Neural cell (in vitro differentiated cells): ENCODE measurements at regions not wholly inside any gene's neighbourhood (a gene's known extent, or its start where the extent isn't known, plus 50 kb on each side); places are given as distances from the start of the nearest gene placed in this dataset.

Experiments used
- H2AFZ ChIP-seq: fragments of 200-600, 300-800 bp; sonication (generic), shearing (Covaris generic); 2 replicates; pipeline ENCODE4 v1.6.0; 2014; ENCODE audit warnings: low read depth, mild to moderate bottlenecking, antibody characterized with exemption, low read length, moderate library complexity
- H3F3A ChIP-seq: fragments of 200-600 bp; shearing (Covaris generic); 2 replicates; pipeline ENCODE4 v1.6.1; 2016; ENCODE audit warnings: mild to moderate bottlenecking, moderate library complexity, mixed read lengths, antibody characterized with exemption, low read length; ENCODE audit not compliant: insufficient read depth, poor library complexity, severe bottlenecking
- H3K27ac ChIP-seq: fragments of 200-600, 300-800 bp; sonication (generic), shearing (Covaris generic); 2 replicates; pipeline ENCODE4 v1.5.1; 2014; ENCODE audit warnings: mild to moderate bottlenecking, low read length, moderate library complexity
- H3K27me3 ChIP-seq: fragments of 300-800, 200-600 bp; sonication (generic), shearing (Covaris generic); 2 replicates; pipeline ENCODE4 v1.6.0; 2014; ENCODE audit warnings: mild to moderate bottlenecking, low read depth, low read length, moderate library complexity; ENCODE audit not compliant: insufficient read depth
- H3K36me3 ChIP-seq: fragments of 300-800, 200-600 bp; sonication (generic), shearing (Covaris generic); 2 replicates; pipeline ENCODE4 v1.5.1; 2014; ENCODE audit warnings: mild to moderate bottlenecking, antibody characterized with exemption, low read length, moderate library complexity; ENCODE audit not compliant: insufficient read depth
- H3K4me2 ChIP-seq: fragments of 300-800, 200-600 bp; sonication (generic), shearing (Covaris generic); 2 replicates; pipeline ENCODE4 v1.6.0; 2014; ENCODE audit warnings: mild to moderate bottlenecking, low read length
- H3K4me3 ChIP-seq: fragments of 300-800, 200-600 bp; sonication (generic), shearing (Covaris generic); 2 replicates; pipeline ENCODE4 v1.5.1; 2014; ENCODE audit warnings: mild to moderate bottlenecking, low read length, moderate library complexity
- H3K79me2 ChIP-seq: fragments of 200-600 bp; shearing (Covaris generic); replicated peaks from 2 replicates; pipeline ENCODE4 v1.6.0; 2014; ENCODE audit warnings: mild to moderate bottlenecking, low read length, moderate library complexity; ENCODE audit not compliant: insufficient read depth
- H3K9ac ChIP-seq: fragments of 300-800, 200-600 bp; sonication (generic), shearing (Covaris generic); 2 replicates; pipeline ENCODE4 v1.6.1; 2016; ENCODE audit warnings: mild to moderate bottlenecking, low read length, mixed read lengths
- H3K9me2 ChIP-seq: fragments of 200-600 bp; shearing (Covaris generic); 2 replicates; pipeline ENCODE4 v1.6.1; 2016; ENCODE audit warnings: mild to moderate bottlenecking, low read length, mixed read lengths; ENCODE audit not compliant: insufficient read depth
- H3K9me3 ChIP-seq: fragments of 200-600, 300-800 bp; sonication (generic), shearing (Covaris generic); 2 replicates; pipeline ENCODE4 v1.6.1; 2016; ENCODE audit warnings: mild to moderate bottlenecking, mixed run types, low read length, moderate library complexity, mixed read lengths
- H4K20me1 ChIP-seq: fragments of 200-600 bp; shearing (Covaris generic); 2 replicates; pipeline ENCODE4 v1.6.1; 2016; ENCODE audit warnings: mild to moderate bottlenecking, mixed run types; ENCODE audit not compliant: insufficient read depth
- EP300 ChIP-seq: fragments of 450-650 bp; conservative IDR thresholded peaks from 2 replicates; pipeline ENCODE4 v1.6.1; 2014; ENCODE audit warnings: antibody characterized with exemption, mild to moderate bottlenecking, moderate library complexity; ENCODE audit not compliant: poor library complexity, severe bottlenecking
- EZH2 ChIP-seq: fragments of 200-600, 300-800 bp; shearing (Covaris generic), sonication (generic); IDR thresholded peaks from 2 replicates; pipeline ENCODE4 v1.6.1; 2014; ENCODE audit warnings: antibody characterized with exemption, low read length, borderline replicate concordance, mild to moderate bottlenecking; ENCODE audit not compliant: insufficient read depth, poor library complexity, severe bottlenecking
- MXI1 ChIP-seq: fragments of 450-650 bp; conservative IDR thresholded peaks from 2 replicates; pipeline ENCODE4 v1.6.1; 2014; ENCODE audit warnings: antibody characterized with exemption, mild to moderate bottlenecking; ENCODE audit not compliant: poor library complexity, severe bottlenecking
- POLR2AphosphoS5 ChIP-seq: IDR thresholded peaks from 2 replicates; pipeline ENCODE4 v1.6.1; 2012
- RAD21 ChIP-seq: fragments of 450-650 bp; conservative IDR thresholded peaks from 2 replicates; pipeline ENCODE4 v1.6.1; 2014; ENCODE audit warnings: antibody characterized with exemption, mild to moderate bottlenecking, moderate library complexity
- SMC3 ChIP-seq: fragments of 450-650 bp; conservative IDR thresholded peaks from 2 replicates; pipeline ENCODE4 v1.6.1; 2014; ENCODE audit warnings: antibody characterized with exemption, mild to moderate bottlenecking, moderate library complexity; ENCODE audit not compliant: poor library complexity
- TAF1 ChIP-seq: IDR thresholded peaks from 2 replicates; pipeline ENCODE4 v1.6.1; 2012; ENCODE audit warnings: low read depth
- TF ChIP-seq, protein P1 (sequence below): IDR thresholded peaks from 2 replicates; pipeline ENCODE4 v1.6.1; 2012; ENCODE audit warnings: borderline replicate concordance
- TF ChIP-seq, protein P2 (sequence below): fragments of 450-650 bp; IDR thresholded peaks from 2 replicates; pipeline ENCODE4 v1.5.1; 2014; ENCODE audit warnings: antibody characterized with exemption, mild to moderate bottlenecking, moderate library complexity; ENCODE audit not compliant: poor library complexity, severe bottlenecking

DNA sequence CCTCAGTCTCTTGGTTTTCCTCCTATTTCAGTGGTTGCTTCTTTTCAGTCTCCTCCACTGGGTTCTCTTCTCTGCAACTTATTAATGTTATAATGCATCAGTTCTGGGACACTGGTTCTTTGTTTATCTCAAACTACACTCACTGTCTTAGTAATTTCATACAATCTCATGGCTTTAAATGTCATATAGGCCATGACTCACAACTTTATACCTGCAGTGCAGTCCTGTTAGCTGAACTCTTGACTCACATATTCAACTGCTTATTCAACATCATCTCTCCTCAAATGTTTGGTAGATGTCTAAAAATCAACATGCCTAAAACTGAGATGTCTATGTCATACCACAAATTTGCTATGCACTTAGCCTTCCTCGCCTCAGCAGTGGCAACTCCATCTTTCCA, 101.2 kb upstream of the PALS2 start:
- Histone ChIP-seq H3K9me3 (no peaks in the 10 kb centered on the region), H3K4me2 (no peak overlapping the region), H4K20me1 (no peaks in the 10 kb centered on the region), H3K27ac (no peak overlapping the region), H3K9ac (no peak overlapping the region), H2AFZ (no peak overlapping the region), H3K4me3 (no peak overlapping the region), H3K9me2 (no peaks in the 10 kb centered on the region), H3F3A (no peaks in the 10 kb centered on the region), H3K79me2 (no peaks in the 10 kb centered on the region), H3K27me3 (no peaks in the 10 kb centered on the region), H3K36me3 (no peaks in the 10 kb centered on the region)
- TF ChIP-seq, protein P1, sequence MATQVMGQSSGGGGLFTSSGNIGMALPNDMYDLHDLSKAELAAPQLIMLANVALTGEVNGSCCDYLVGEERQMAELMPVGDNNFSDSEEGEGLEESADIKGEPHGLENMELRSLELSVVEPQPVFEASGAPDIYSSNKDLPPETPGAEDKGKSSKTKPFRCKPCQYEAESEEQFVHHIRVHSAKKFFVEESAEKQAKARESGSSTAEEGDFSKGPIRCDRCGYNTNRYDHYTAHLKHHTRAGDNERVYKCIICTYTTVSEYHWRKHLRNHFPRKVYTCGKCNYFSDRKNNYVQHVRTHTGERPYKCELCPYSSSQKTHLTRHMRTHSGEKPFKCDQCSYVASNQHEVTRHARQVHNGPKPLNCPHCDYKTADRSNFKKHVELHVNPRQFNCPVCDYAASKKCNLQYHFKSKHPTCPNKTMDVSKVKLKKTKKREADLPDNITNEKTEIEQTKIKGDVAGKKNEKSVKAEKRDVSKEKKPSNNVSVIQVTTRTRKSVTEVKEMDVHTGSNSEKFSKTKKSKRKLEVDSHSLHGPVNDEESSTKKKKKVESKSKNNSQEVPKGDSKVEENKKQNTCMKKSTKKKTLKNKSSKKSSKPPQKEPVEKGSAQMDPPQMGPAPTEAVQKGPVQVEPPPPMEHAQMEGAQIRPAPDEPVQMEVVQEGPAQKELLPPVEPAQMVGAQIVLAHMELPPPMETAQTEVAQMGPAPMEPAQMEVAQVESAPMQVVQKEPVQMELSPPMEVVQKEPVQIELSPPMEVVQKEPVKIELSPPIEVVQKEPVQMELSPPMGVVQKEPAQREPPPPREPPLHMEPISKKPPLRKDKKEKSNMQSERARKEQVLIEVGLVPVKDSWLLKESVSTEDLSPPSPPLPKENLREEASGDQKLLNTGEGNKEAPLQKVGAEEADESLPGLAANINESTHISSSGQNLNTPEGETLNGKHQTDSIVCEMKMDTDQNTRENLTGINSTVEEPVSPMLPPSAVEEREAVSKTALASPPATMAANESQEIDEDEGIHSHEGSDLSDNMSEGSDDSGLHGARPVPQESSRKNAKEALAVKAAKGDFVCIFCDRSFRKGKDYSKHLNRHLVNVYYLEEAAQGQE, result no peak
- no peak for TF ChIP-seq EP300
- no peak for TF ChIP-seq EZH2
- TF ChIP-seq TAF1, result no peak
- no peak for TF ChIP-seq RAD21
- TF ChIP-seq, protein P2, sequence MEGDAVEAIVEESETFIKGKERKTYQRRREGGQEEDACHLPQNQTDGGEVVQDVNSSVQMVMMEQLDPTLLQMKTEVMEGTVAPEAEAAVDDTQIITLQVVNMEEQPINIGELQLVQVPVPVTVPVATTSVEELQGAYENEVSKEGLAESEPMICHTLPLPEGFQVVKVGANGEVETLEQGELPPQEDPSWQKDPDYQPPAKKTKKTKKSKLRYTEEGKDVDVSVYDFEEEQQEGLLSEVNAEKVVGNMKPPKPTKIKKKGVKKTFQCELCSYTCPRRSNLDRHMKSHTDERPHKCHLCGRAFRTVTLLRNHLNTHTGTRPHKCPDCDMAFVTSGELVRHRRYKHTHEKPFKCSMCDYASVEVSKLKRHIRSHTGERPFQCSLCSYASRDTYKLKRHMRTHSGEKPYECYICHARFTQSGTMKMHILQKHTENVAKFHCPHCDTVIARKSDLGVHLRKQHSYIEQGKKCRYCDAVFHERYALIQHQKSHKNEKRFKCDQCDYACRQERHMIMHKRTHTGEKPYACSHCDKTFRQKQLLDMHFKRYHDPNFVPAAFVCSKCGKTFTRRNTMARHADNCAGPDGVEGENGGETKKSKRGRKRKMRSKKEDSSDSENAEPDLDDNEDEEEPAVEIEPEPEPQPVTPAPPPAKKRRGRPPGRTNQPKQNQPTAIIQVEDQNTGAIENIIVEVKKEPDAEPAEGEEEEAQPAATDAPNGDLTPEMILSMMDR, result no peak

DNA sequence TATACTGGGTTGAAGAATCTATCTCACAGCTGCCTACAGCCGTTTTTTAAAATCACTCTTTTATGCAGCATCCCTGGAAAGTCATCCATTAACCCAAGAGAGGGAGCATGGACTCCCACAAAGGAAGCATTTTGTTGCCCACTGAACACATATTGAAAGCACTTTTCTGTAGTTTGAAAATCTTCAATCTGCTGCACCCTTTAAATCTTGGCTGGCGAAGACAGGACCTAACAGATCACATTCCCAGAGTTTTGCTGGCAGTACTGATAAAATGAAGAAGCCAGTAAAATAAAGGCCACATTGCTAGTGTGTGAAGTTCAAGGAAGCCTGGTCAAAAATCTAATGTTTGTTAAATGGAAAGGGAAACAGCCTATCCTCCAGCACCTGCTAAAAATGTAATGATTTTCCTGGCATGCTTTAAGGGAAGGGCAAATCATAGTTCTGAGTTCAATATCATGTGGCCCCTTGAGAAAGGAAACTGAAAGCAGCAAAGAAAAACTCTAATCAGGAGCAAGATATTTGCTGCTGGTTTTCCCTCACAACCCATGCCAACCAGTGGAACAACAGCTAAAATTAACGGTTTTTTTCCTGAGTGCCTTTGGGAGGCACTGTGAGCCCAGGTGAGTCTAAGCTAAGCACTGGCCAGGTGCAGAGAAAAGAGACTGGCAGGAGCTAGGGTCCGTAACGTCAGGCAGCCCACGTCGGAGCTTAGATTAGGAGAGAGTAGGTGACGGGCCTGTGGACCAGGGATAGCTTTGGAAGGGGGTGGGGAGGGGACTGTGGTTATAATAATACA, 97.9 kb upstream of the PALS2 start:
- Histone ChIP-seq H3K9me2 (no peaks in the 10 kb centered on the region), H3K79me2 (no peaks in the 10 kb centered on the region), H3K27ac (no peak overlapping the region), H4K20me1 (no peaks in the 10 kb centered on the region), H2AFZ (no peak overlapping the region), H3K36me3 (no peaks in the 10 kb centered on the region), H3K27me3 (no peaks in the 10 kb centered on the region), H3K4me3 (no peak overlapping the region), H3K4me2 (no peak overlapping the region), H3K9me3 (no peaks in the 10 kb centered on the region), H3K9ac (no peak overlapping the region), H3F3A (no peaks in the 10 kb centered on the region)
- TF ChIP-seq SMC3 (no peak), POLR2AphosphoS5 (no peak), EP300 (no peak), EZH2 (no peak), MXI1 (no peak), RAD21 (no peak), TAF1 (no peak)
- TF ChIP-seq, protein P1, result no peak
- TF ChIP-seq, protein P2, result no peak
